Fibroblast of lung (primary cell): ENCODE measurements at regions not wholly inside any gene's neighbourhood (a gene's known extent, or its start where the extent isn't known, plus 50 kb on each side); places are given as distances from the start of the nearest gene placed in this dataset.

ENCODE experiments used
- DNase-seq, 2 donors: peaks; one replicate each; pipeline versions ENCODE4 v3.0.0 to v3.0.0-alpha.2; 2010; ENCODE audit warnings: low read depth in 2 of 2
- H2AFZ ChIP-seq: 2 replicates; pipeline ENCODE4 v1.5.1; 2012; ENCODE audit warnings: low read length, control low read depth, inconsistent platforms
- H3K27ac ChIP-seq: 2 replicates; pipeline ENCODE4 v1.5.1; 2011; ENCODE audit warnings: low read length, control low read depth; ENCODE audit not compliant: insufficient read depth
- H3K27me3 ChIP-seq: 2 replicates; pipeline ENCODE4 v1.5.1; 2011; ENCODE audit warnings: mild to moderate bottlenecking, low read length; ENCODE audit not compliant: control insufficient read depth, insufficient read depth
- H3K36me3 ChIP-seq: 2 replicates; pipeline ENCODE4 v1.5.1; 2011; ENCODE audit warnings: low read length; ENCODE audit not compliant: control insufficient read depth, insufficient read depth
- H3K4me1 ChIP-seq: 2 replicates; pipeline ENCODE4 v1.5.1; 2011; ENCODE audit warnings: low read length; ENCODE audit not compliant: control insufficient read depth, insufficient read depth; ENCODE audit errors: extremely low read depth
- H3K4me2 ChIP-seq: 2 replicates; pipeline ENCODE4 v1.5.1; 2011; ENCODE audit warnings: low read length, control low read depth; ENCODE audit not compliant: insufficient read depth; ENCODE audit errors: extremely low read depth
- H3K4me3 ChIP-seq, 4 experiments: fragments of 200-600 bp in 1 of 4; sonication (generic) in 1 of 4; replicated peaks in 1 of 4; 2 replicates each; pipeline ENCODE4 v1.5.1; 2011 to 2016; ENCODE audit warnings: low read length in 4 of 4, low read depth in 3 of 4, mild to moderate bottlenecking in 3 of 4, control low read depth in 2 of 4, inconsistent platforms in 1 of 4, mixed read lengths in 1 of 4; ENCODE audit not compliant: insufficient read depth in 1 of 4; ENCODE audit errors: control extremely low read depth in 1 of 4
- H3K79me2 ChIP-seq: 2 replicates; pipeline ENCODE4 v1.5.1; 2012; ENCODE audit warnings: mild to moderate bottlenecking, low read length, inconsistent platforms; ENCODE audit not compliant: control insufficient read depth, insufficient read depth
- H3K9ac ChIP-seq: 2 replicates; pipeline ENCODE4 v1.5.1; 2011; ENCODE audit warnings: mild to moderate bottlenecking, low read length, control low read depth; ENCODE audit not compliant: insufficient read depth
- H3K9me3 ChIP-seq: 2 replicates; pipeline ENCODE4 v1.5.1; 2012; ENCODE audit warnings: low read depth, low read length; ENCODE audit not compliant: control insufficient read depth, insufficient read depth
- H4K20me1 ChIP-seq: 2 replicates; pipeline ENCODE4 v1.5.1; 2011; ENCODE audit warnings: low read length; ENCODE audit not compliant: control insufficient read depth, insufficient read depth; ENCODE audit errors: extremely low read depth
- EZH2 ChIP-seq: IDR thresholded peaks from 2 replicates; pipeline ENCODE4 v1.5.1; 2012; ENCODE audit warnings: low read length, control low read depth, mild to moderate bottlenecking; ENCODE audit errors: missing control alignments
- TF ChIP-seq, protein P1 (sequence below), 2 donors: IDR thresholded peaks in 1 of 2; conservative IDR thresholded peaks in 1 of 2; 1 replicate in 1 of 2; 2 replicates in 1 of 2; pipeline ENCODE4 v1.5.1; 2011 to 2012; ENCODE audit warnings: low read length in 2 of 2, control low read depth in 1 of 2, inconsistent platforms in 1 of 2, low read depth in 1 of 2, mild to moderate bottlenecking in 1 of 2

- no peak overlapping the region for H3K9ac ChIP-seq
- H3K27me3 ChIP-seq: no peaks in the 10 kb centered on the region
- no peaks in the 10 kb centered on the region for H4K20me1 ChIP-seq
- H2AFZ ChIP-seq: no peak overlapping the region
- no peak for DNase-seq
- no peak overlapping the region for H3K4me2 ChIP-seq
- H3K4me3 ChIP-seq: no peak overlapping the region
- no peaks in the 10 kb centered on the region for H3K79me2 ChIP-seq
- no peaks in the 10 kb centered on the region for H3K36me3 ChIP-seq
- TF ChIP-seq, protein P1, sequence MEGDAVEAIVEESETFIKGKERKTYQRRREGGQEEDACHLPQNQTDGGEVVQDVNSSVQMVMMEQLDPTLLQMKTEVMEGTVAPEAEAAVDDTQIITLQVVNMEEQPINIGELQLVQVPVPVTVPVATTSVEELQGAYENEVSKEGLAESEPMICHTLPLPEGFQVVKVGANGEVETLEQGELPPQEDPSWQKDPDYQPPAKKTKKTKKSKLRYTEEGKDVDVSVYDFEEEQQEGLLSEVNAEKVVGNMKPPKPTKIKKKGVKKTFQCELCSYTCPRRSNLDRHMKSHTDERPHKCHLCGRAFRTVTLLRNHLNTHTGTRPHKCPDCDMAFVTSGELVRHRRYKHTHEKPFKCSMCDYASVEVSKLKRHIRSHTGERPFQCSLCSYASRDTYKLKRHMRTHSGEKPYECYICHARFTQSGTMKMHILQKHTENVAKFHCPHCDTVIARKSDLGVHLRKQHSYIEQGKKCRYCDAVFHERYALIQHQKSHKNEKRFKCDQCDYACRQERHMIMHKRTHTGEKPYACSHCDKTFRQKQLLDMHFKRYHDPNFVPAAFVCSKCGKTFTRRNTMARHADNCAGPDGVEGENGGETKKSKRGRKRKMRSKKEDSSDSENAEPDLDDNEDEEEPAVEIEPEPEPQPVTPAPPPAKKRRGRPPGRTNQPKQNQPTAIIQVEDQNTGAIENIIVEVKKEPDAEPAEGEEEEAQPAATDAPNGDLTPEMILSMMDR (conservative IDR thresholded peaks at IDR 0.05 in 1 of 2, IDR thresholded peaks at IDR 0.05 in 1 of 2; ENCODE audit: low read depth in 1 of 2, low read length in 2 of 2): no peak
- no peak for TF ChIP-seq EZH2
- H3K9me3 ChIP-seq: no peaks in the 10 kb centered on the region
- no peaks in the 10 kb centered on the region for H3K4me1 ChIP-seq
- no peak overlapping the region for H3K27ac ChIP-seq
These were observed 200.0 kb downstream of the POLR1F start for GRCh38 chr7:19508821-19509220.

DNA sequence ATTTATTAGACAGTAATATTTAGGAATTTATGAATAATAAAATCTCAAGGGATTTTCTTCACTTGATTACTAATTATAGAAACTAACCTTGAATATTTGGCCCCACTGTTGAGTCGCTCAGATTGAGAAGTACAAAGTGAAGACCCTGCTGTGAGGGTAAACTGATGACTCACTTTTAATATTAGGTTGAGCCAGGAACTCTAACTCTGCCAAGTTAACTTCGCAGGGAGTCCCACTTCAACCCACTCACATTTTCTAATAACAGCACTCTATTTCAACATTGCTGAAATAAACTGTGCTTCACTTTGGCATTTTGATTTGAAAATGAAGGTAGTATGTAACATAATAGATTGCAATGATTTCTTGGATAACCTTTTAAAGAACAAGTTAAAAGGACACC, 200.7 kb downstream of the POLR1F start:
- no peak for TF ChIP-seq EZH2
- TF ChIP-seq, protein P1 (conservative IDR thresholded peaks at IDR 0.05 in 1 of 2, IDR thresholded peaks at IDR 0.05 in 1 of 2; ENCODE audit: low read depth in 1 of 2, low read length in 2 of 2): no peak
- Histone ChIP-seq H3K9me3 (no peaks in the 10 kb centered on the region), H2AFZ (no peak overlapping the region), H3K4me1 (no peaks in the 10 kb centered on the region), H3K79me2 (no peaks in the 10 kb centered on the region), H3K9ac (no peak overlapping the region), H3K27ac (no peak overlapping the region), H4K20me1 (no peaks in the 10 kb centered on the region), H3K36me3 (no peaks in the 10 kb centered on the region), H3K27me3 (no peaks in the 10 kb centered on the region), H3K4me3 (no peak overlapping the region), H3K4me2 (no peak overlapping the region)
- peak in 1 of 2 donors; percentile 26 for DNase-seq

- no peaks in the 10 kb centered on the region for H3K4me1 ChIP-seq
- no peaks in the 10 kb centered on the region for H3K27me3 ChIP-seq
- H3K4me2 ChIP-seq: no peak overlapping the region
- no peaks in the 10 kb centered on the region for H3K79me2 ChIP-seq
- H3K36me3 ChIP-seq: no peaks in the 10 kb centered on the region
- no peak overlapping the region for H3K4me3 ChIP-seq
- peak; percentile 36 to 65 for DNase-seq
- TF ChIP-seq, protein P1 (conservative IDR thresholded peaks at IDR 0.05 in 1 of 2, IDR thresholded peaks at IDR 0.05 in 1 of 2; ENCODE audit: low read depth in 1 of 2, low read length in 2 of 2): peak; percentile 36 to 58
- TF ChIP-seq EZH2: no peak
- no peaks in the 10 kb centered on the region for H4K20me1 ChIP-seq
- H3K27ac ChIP-seq: no peak overlapping the region
- no peaks in the 10 kb centered on the region for H3K9me3 ChIP-seq
- no peak overlapping the region for H2AFZ ChIP-seq
- no peak overlapping the region for H3K9ac ChIP-seq
These were observed 216.9 kb downstream of the POLR1F start for GRCh38 chr7:19491821-19492452.
